ENCODE measurements at regions not wholly inside any gene's neighbourhood (a gene's known extent, or its start where the extent isn't known, plus 50 kb on each side); places are given as distances from the start of the nearest gene placed in this dataset.

DNA sequence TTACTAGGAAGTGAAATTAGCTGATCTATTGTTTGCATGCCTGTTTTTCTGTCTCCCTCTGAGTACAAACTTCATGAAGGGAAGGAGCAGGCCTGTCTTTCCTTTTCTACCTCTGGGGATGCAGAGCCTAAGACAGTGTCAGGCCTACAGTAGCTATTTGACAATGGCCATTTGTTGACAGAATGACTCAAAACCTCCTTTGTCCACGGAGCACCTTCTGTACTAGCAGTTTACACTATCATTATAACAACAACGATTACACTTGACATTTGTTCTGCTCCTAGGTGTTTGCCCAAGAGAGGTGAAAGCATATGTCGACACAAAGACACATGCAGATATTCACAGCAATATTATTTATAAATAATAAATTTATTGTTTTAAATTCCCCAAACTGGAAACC is 132.3 kb upstream of the IRX3 start:
- no peak for DNase-seq (ENCODE audit: low read depth, low spot score)
- TF ChIP-seq CTCF (IDR thresholded peaks at IDR 0.05; ENCODE audit: insufficient read depth, low read length, missing control alignments), result no peak
- ChIA-PET CTCF (no interaction called here), POLR2A (no interaction called here)
- no peak overlapping the region for H3K4me3 ChIP-seq (ENCODE audit: low read depth, low read length)

- CTCF ChIA-PET, result no interaction called here
These were observed 130.8 kb upstream of the IRX3 start for GRCh38 chr16:54417384-54417783.

GRCh38 chr16:54414671-54415070 is 128.1 kb upstream of the IRX3 start:
- no peak for TF ChIP-seq CTCF (IDR thresholded peaks at IDR 0.05; ENCODE audit: insufficient read depth, low read length, missing control alignments)
- ChIA-PET CTCF (no interaction called here), POLR2A (no interaction called here)
- no peak for DNase-seq (ENCODE audit: low read depth, low spot score)
- H3K4me3 ChIP-seq (ENCODE audit: low read depth, low read length), result no peak overlapping the region

More at GRCh38 chr16:54417384-54417783, 130.8 kb upstream of the IRX3 start:
- POLR2A ChIA-PET, result no interaction called here
- H3K4me3 ChIP-seq (ENCODE audit: low read depth, low read length), result no peak overlapping the region
- no peak for DNase-seq (ENCODE audit: low read depth, low spot score)
- no peak for TF ChIP-seq CTCF (IDR thresholded peaks at IDR 0.05; ENCODE audit: insufficient read depth, low read length, missing control alignments)

GRCh38 chr16:54412777-54413455 is 126.3 kb upstream of the IRX3 start:
- TF ChIP-seq CTCF (IDR thresholded peaks at IDR 0.05; ENCODE audit: insufficient read depth, low read length, missing control alignments), result no peak
- no peak for DNase-seq (ENCODE audit: low read depth, low spot score)
- POLR2A ChIA-PET, result no interaction called here
- no peak overlapping the region for H3K4me3 ChIP-seq (ENCODE audit: low read depth, low read length)
- CTCF ChIA-PET, result no interaction called here

DNA sequence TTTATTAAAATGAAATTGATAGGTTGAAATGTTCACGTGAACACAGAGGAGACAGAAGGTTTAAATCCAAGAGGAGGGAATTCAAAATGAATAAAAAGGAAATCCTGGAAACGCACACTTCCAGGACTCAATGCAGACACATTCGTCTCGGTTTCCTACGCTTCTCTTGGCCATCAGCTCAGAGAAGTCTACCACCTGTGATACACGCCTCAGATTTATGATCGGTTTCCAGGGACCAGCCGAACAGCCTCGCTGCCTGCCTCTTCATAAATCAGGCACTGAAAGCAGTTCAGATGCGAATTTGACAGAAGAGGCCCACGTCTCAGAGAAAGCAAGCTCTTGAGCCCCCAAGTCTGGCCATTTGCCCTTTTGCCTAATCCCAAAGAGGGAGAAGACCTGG is 125.5 kb upstream of the IRX3 start:
- POLR2A ChIA-PET, result no interaction called here
- DNase-seq (ENCODE audit: low read depth, low spot score), result no peak
- CTCF ChIA-PET, result no interaction called here
- no peak for TF ChIP-seq CTCF (IDR thresholded peaks at IDR 0.05; ENCODE audit: insufficient read depth, low read length, missing control alignments)
- no peak overlapping the region for H3K4me3 ChIP-seq (ENCODE audit: low read depth, low read length)

- CTCF ChIA-PET, result no interaction called here
- H3K4me3 ChIP-seq (ENCODE audit: low read depth, low read length), result no peak overlapping the region
These were observed 125.0 kb upstream of the IRX3 start for GRCh38 chr16:54411544-54411943.

More at GRCh38 chr16:54411544-54411943, 125.0 kb upstream of the IRX3 start:
- no peak for DNase-seq (ENCODE audit: low read depth, low spot score)
- POLR2A ChIA-PET, result no interaction called here
- no peak for TF ChIP-seq CTCF (IDR thresholded peaks at IDR 0.05; ENCODE audit: insufficient read depth, low read length, missing control alignments)
